A673 (cell line): ENCODE measurements at regions not wholly inside any gene's neighbourhood (a gene's known extent, or its start where the extent isn't known, plus 50 kb on each side); places are given as distances from the start of the nearest gene placed in this dataset.
"Not testable (repeated sequence)": the region's sequence is repeated elsewhere in the genome, so short reads cannot be mapped to it uniquely, and the experiment has no call there.

Experiments
- EZH2 ChIP-seq: fragments of 200-600 bp; sonication (generic); IDR thresholded peaks from 2 replicates; pipeline ENCODE4 v1.6.1; 2017; ENCODE audit warnings: borderline replicate concordance, low read depth, mild to moderate bottlenecking, mixed read lengths, antibody characterized with exemption, low read length; ENCODE audit not compliant: poor library complexity, severe bottlenecking
- TF ChIP-seq, protein P1 (sequence below): fragments of 300-800, 200-600 bp; sonication (generic); conservative IDR thresholded peaks from 2 replicates; pipeline ENCODE4 v1.5.1; 2017; ENCODE audit warnings: low read depth, mild to moderate bottlenecking, antibody characterized with exemption, low read length, moderate library complexity, mixed read lengths

DNA sequence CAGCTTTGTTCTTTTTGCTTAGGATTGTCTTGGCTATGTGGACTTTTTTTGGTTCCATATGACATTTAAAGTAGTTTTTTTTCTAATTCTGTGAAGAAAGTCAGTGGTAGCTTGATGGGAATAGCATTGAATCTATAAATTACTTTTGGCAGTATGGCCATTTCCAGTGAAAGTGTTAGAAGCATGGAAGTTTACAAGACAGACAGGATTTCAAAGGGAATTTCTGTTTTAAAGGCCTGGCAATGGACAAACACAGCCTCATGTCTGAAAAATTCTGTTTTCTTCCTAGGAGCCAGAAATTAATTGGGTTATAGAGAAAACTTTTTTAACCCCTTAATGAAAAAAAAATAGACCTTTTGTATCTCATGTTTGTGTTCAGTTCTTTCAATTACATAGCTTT is 184.4 kb downstream of the ATP23 start:
- not testable (repeated sequence) for TF ChIP-seq EZH2
- TF ChIP-seq, protein P1, sequence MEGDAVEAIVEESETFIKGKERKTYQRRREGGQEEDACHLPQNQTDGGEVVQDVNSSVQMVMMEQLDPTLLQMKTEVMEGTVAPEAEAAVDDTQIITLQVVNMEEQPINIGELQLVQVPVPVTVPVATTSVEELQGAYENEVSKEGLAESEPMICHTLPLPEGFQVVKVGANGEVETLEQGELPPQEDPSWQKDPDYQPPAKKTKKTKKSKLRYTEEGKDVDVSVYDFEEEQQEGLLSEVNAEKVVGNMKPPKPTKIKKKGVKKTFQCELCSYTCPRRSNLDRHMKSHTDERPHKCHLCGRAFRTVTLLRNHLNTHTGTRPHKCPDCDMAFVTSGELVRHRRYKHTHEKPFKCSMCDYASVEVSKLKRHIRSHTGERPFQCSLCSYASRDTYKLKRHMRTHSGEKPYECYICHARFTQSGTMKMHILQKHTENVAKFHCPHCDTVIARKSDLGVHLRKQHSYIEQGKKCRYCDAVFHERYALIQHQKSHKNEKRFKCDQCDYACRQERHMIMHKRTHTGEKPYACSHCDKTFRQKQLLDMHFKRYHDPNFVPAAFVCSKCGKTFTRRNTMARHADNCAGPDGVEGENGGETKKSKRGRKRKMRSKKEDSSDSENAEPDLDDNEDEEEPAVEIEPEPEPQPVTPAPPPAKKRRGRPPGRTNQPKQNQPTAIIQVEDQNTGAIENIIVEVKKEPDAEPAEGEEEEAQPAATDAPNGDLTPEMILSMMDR = not testable (repeated sequence)
